DMS53 (cell line): ENCODE measurements at regions not wholly inside any gene's neighbourhood (a gene's known extent, or its start where the extent isn't known, plus 50 kb on each side); places are given as distances from the start of the nearest gene placed in this dataset.

Experiments used
- DNase-seq: peaks from one replicate; lab custom pipeline; 2025; lab: John Stamatoyannopoulos, UW

- no peak for DNase-seq
Measured at GRCh38 chr7:42372479-42372878, 135.5 kb upstream of the GLI3 start.

GRCh38 chr7:42359946-42360345 lies 122.9 kb upstream of the GLI3 start:
- no peak for DNase-seq

GRCh38 chr7:42351316-42351935 lies 114.4 kb upstream of the GLI3 start:
- DNase-seq: no peak

DNA sequence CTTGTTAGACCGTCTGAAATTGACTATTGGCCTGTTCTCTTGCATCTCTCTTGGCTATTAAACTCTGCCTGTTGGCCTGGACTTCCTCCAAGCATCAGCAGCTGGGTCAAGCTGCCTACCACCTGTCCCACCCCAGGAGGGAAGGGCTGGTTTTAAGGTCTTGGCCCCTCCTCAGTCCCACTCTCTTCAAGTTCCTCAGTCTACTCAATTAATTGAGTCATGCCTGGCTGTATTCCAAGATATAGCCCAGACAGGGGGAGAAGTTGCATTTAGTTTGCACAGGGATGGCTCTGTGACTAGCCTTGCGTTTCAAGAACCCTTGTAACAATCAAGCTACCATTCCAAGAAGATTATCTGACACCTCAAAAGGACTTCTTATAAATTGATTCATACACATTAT lies 113.8 kb upstream of the GLI3 start:
- no peak for DNase-seq

DNA sequence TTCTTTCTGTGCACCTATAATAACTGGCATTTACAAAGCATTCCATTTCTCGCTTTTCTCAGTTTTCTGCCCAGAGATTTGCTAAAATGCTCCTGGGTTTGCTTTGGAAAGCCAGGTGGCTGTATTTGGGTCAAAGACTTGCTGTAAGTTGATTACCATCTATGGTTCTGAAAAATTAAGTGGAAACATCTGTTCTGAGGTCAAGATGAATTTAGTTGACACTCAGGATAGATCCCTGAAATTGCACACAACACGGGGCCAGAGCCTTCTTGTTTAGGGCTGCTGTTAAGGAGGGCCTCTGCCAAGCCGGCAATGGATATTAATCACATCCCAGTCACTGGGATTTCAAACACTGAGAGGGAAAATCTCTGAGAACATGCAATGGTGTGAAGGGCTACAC lies 111.6 kb upstream of the GLI3 start:
- DNase-seq: no peak

DNA sequence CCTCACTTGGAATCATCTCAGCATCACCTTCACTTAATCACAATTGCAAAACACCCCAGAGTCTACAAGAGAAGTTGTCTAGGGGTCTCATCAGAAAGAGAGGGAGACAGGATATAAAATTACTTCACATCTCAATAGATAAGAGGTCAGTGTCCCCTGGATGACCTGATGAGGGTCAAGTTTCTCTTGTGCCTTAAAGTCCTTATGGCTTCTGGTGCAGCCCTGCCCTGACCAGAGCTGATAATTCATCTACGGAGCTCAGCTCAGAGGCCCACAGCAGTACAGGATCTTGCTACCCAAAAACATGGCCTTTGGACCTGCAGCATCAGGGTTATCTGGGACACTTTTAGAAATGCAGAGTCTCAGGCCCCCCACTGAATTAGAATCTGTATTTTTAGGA lies 111.1 kb upstream of the GLI3 start:
- DNase-seq: no peak

- no peak for DNase-seq
Measured at GRCh38 chr7:42347616-42348015, 110.6 kb upstream of the GLI3 start.

- peak; percentile 6 for DNase-seq
Measured at GRCh38 chr7:42345478-42346299, 108.7 kb upstream of the GLI3 start.

DNA sequence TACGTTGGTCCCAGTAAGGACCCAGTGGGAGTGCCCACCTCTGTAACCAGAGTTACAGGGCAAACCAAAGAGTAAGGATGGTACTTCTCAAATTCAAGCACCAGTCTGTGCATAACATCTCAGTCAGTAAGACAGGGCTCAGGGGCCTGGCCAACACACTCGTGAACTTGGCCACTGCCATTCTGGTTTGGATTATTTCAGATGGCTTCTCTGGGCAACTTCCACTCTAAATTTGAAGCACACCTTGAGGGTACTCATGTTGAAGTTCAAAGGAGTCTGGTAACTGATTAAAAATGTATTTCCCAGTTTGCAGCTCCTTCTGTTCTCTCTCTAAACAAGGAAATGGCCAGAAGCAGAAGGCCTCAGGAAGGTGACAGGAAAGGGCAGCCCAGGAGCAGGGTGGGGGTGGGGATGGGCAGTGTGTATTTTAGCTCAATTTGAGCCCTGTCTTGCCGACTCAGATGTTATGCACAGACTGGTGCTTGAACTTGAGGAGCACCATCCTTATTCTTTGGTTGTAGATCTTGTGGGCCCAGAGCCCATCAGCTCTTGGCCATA lies 107.3 kb upstream of the GLI3 start:
- DNase-seq: peak; percentile 13

GRCh38 chr7:42342381-42342780 lies 105.4 kb upstream of the GLI3 start:
- DNase-seq: no peak

DNA sequence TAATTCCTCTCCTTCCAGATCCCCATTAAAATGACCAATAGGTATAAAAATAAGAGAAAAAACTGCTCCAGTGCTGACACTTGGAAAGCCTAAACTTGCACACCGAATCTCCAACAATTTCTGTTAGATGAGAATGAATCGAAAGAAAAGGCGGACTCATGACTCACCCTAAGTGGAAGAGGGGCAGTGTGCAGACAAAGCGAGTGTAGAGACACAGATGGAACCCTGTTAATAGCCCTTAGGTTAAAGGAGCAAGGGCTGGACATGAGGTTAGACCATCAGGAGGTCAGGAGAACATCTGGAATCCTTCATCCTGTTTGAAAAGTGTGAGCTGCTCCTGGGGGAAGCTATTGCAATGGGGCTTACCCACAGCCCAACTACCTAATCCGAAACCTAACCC lies 103.4 kb upstream of the GLI3 start:
- no peak for DNase-seq

DNA sequence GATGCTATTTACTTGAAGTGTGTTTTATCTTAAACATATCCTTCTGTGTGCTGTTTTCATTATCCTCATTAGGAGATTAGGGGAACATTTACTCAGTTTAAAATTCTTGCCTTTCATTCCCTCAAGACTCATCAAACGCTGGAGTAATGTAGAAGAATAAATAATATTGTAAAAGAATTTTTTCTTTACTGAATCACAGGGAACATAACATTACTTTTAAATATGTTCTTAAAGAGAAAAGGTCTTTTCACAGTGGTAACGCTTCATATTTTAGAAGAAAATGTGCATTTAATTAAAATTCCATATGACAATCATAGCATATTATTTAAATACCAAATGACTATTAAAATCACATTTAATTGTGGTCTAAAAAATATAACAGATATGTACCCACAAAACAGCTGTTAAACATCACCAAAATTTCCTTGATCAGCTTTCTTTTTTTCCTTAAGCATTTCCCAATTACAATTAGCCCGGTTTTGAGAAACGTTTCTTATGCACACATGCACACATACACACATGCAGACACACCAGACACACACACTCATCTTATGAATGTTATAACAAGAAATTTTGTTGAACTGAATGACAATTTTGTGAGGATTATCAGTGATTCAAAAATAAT lies 102.0 kb upstream of the GLI3 start:
- no peak for DNase-seq

GRCh38 chr7:42338231-42338915 lies 101.4 kb upstream of the GLI3 start:
- DNase-seq: no peak

GRCh38 chr7:42337225-42337905 lies 100.4 kb upstream of the GLI3 start:
- DNase-seq: no peak

- DNase-seq: no peak
Measured at GRCh38 chr7:42332605-42333222, 95.7 kb upstream of the GLI3 start.

DNA sequence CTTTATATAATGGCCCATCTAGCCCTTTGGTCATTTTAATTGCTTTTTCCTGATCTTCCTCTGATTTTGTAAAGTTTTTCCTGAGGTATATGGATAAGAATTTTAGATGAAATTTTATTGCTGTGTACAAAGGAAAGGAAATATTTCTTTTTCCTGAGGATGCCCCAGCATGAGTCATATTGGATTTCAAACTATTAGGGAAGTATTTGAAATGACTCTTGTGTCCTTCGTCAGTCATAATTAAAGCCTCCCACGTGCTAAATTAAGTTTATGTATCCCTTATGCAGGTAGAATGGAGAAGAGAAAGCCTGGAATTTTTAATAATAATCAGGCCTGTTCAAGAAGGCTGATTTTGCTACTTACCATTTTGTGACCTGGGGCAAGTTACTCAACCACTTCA lies 82.6 kb upstream of the GLI3 start:
- DNase-seq: no peak

DNA sequence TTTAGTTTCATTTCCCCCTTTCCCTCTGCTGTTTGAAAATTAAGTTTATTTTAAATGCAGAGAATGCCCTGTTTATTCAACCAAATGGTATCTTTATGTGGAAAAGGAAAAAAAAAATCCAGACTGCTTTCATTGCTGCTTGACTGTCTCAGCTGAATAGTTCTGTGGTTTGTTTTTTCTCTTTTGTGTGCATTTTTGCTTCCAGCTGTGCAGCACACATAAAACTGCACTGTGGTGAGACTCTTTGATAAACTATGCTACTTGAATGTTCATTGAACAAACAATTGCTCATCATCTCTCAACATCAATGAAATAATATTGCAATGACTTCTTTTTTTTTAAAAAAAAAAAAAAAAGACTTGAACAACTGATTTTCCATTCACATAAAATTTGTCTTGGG lies 78.6 kb upstream of the GLI3 start:
- DNase-seq: peak; percentile 87

DNA sequence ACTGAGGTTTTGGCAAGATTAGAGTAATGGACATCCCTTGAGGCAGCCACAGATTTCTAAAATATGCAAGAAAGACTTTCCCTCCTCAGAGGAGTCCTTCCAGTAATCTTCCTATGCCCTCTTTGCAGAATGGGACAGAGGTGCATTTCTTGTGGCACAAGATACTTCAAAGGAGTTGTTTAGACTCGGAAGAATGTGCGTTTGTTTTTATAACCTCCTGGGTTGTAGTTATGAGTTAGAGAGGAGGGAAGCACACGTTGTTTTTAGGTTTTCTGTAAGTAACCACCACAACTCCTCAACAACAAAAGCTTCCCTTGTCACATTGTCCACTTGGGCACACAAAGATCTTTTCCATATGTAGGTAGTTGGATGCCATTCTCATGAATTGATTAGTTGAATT lies 78.1 kb upstream of the GLI3 start:
- peak; percentile 32 for DNase-seq

GRCh38 chr7:42314696-42315095 lies 77.7 kb upstream of the GLI3 start:
- peak; percentile 34 for DNase-seq

- DNase-seq: peak; percentile 30
Measured at GRCh38 chr7:42311195-42311594, 74.2 kb upstream of the GLI3 start.

DNA sequence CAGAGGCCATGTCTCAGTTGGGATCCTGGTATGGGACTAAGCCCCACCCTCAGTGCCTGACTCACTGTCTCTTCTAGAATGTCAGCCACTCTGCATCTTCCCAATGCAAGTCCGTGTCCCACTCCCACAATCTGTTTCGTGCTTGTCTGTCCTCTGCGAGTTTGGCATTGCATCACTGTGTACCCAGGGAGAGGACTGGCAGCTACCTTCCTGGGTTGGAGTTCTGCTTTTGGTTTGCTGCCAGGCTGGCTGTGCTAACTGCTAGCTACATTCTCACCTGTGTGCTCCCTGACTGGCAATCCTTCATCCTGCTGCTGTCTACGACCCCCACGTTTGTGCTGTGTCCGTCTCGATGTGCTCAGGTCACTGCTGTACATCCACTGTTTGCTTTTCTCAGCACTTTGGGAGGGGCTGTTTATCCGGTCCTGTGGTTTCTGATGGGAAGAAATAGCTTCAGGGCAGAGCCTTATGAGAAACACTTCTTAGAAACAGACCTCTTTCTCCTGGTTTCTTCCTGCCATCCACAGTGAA lies 56.0 kb upstream of the GLI3 start:
- peak; percentile 5 for DNase-seq
